NT2/D1 (cell line): ENCODE measurements at regions not wholly inside any gene's neighbourhood (a gene's known extent, or its start where the extent isn't known, plus 50 kb on each side); places are given as distances from the start of the nearest gene placed in this dataset.

Source experiments
- DNase-seq: peaks from one replicate; pipeline ENCODE4 v3.0.0-alpha.2; 2011; ENCODE audit warnings: low read depth, low spot score
- H3K27me3 ChIP-seq: 2 replicates; pipeline ENCODE4 v1.6.0; 2011; ENCODE audit warnings: mild to moderate bottlenecking; ENCODE audit not compliant: insufficient read length, insufficient read depth
- H3K36me3 ChIP-seq: 2 replicates; pipeline ENCODE4 v1.6.1; 2011; ENCODE audit warnings: mild to moderate bottlenecking, low read length, mixed read lengths; ENCODE audit not compliant: insufficient read depth, insufficient read length
- H3K4me1 ChIP-seq: 2 replicates; pipeline ENCODE4 v1.5.1; 2011; ENCODE audit not compliant: insufficient read depth, insufficient read length
- H3K4me3 ChIP-seq: 2 replicates; pipeline ENCODE4 v1.5.1; 2011; ENCODE audit warnings: low read depth; ENCODE audit not compliant: insufficient read length
- H3K9ac ChIP-seq: 2 replicates; pipeline ENCODE4 v1.6.0; 2011; ENCODE audit warnings: low read depth; ENCODE audit not compliant: insufficient read length
- H3K9me3 ChIP-seq: 2 replicates; pipeline ENCODE4 v1.5.1; 2011; ENCODE audit warnings: mild to moderate bottlenecking, low read length; ENCODE audit not compliant: insufficient read depth
- SUZ12 ChIP-seq: IDR thresholded peaks from 2 replicates; pipeline ENCODE4 v1.6.1; 2011; ENCODE audit not compliant: insufficient read length, insufficient read depth; ENCODE audit errors: extremely low read depth
- YY1 ChIP-seq: IDR thresholded peaks from 2 replicates; pipeline ENCODE4 v1.6.1; 2011; ENCODE audit not compliant: insufficient read length, insufficient read depth
- ZNF274 ChIP-seq: IDR thresholded peaks from 2 replicates; pipeline ENCODE4 v1.6.1; 2011; ENCODE audit warnings: mild to moderate bottlenecking, low read depth, low read length

- Histone ChIP-seq H3K4me3 (no peak overlapping the region), H3K4me1 (no peaks in the 10 kb centered on the region), H3K9me3 (no peaks in the 10 kb centered on the region), H3K27me3 (no peaks in the 10 kb centered on the region), H3K36me3 (no peaks in the 10 kb centered on the region), H3K9ac (no peak overlapping the region)
- no peak for DNase-seq
- no peak for TF ChIP-seq SUZ12
- no peak for TF ChIP-seq YY1
- TF ChIP-seq ZNF274: no peak
These were observed 948.7 kb upstream of the SEL1L start for GRCh38 chr14:82482345-82482744.

GRCh38 chr14:82488473-82488872, 954.8 kb upstream of the SEL1L start:
- no peaks in the 10 kb centered on the region for H3K27me3 ChIP-seq
- no peaks in the 10 kb centered on the region for H3K4me1 ChIP-seq
- no peaks in the 10 kb centered on the region for H3K9me3 ChIP-seq
- no peak overlapping the region for H3K9ac ChIP-seq
- DNase-seq: no peak
- no peak overlapping the region for H3K4me3 ChIP-seq
- TF ChIP-seq SUZ12 (no peak), ZNF274 (no peak), YY1 (no peak)
- H3K36me3 ChIP-seq: no peaks in the 10 kb centered on the region

- no peak for DNase-seq
- H3K9me3 ChIP-seq: no peaks in the 10 kb centered on the region
- no peaks in the 10 kb centered on the region for H3K27me3 ChIP-seq
- no peak overlapping the region for H3K4me3 ChIP-seq
- no peak for TF ChIP-seq ZNF274
- no peak for TF ChIP-seq SUZ12
- no peak for TF ChIP-seq YY1
- H3K9ac ChIP-seq: no peak overlapping the region
- no peaks in the 10 kb centered on the region for H3K4me1 ChIP-seq
- H3K36me3 ChIP-seq: no peaks in the 10 kb centered on the region
These were observed 956.7 kb upstream of the SEL1L start for GRCh38 chr14:82490397-82490796.

GRCh38 chr14:82492157-82492556, 958.5 kb upstream of the SEL1L start:
- H3K9me3 ChIP-seq: no peaks in the 10 kb centered on the region
- no peaks in the 10 kb centered on the region for H3K36me3 ChIP-seq
- H3K9ac ChIP-seq: no peak overlapping the region
- no peak overlapping the region for H3K4me3 ChIP-seq
- no peaks in the 10 kb centered on the region for H3K4me1 ChIP-seq
- TF ChIP-seq SUZ12 (no peak), YY1 (no peak), ZNF274 (no peak)
- DNase-seq: no peak
- no peaks in the 10 kb centered on the region for H3K27me3 ChIP-seq

- TF ChIP-seq SUZ12: no peak
- no peak for TF ChIP-seq ZNF274
- TF ChIP-seq YY1: no peak
- H3K9me3 ChIP-seq: no peaks in the 10 kb centered on the region
- H3K27me3 ChIP-seq: no peaks in the 10 kb centered on the region
- no peaks in the 10 kb centered on the region for H3K4me1 ChIP-seq
- H3K36me3 ChIP-seq: no peaks in the 10 kb centered on the region
- no peak overlapping the region for H3K4me3 ChIP-seq
- no peak for DNase-seq
- no peak overlapping the region for H3K9ac ChIP-seq
These were observed 966.6 kb upstream of the SEL1L start for GRCh38 chr14:82500222-82500621.

- no peak overlapping the region for H3K9ac ChIP-seq
These were observed 967.9 kb upstream of the SEL1L start for GRCh38 chr14:82501554-82501953.

GRCh38 chr14:82502043-82502442, 968.4 kb upstream of the SEL1L start:
- Histone ChIP-seq H3K4me3 (no peak overlapping the region), H3K9me3 (no peaks in the 10 kb centered on the region), H3K9ac (no peak overlapping the region), H3K4me1 (no peaks in the 10 kb centered on the region), H3K36me3 (no peaks in the 10 kb centered on the region), H3K27me3 (no peaks in the 10 kb centered on the region)
- TF ChIP-seq YY1 (no peak), SUZ12 (no peak), ZNF274 (no peak)
- DNase-seq: no peak

More at GRCh38 chr14:82501554-82501953, 967.9 kb upstream of the SEL1L start:
- Histone ChIP-seq H3K36me3 (no peaks in the 10 kb centered on the region), H3K9me3 (no peaks in the 10 kb centered on the region), H3K27me3 (no peaks in the 10 kb centered on the region), H3K4me1 (no peaks in the 10 kb centered on the region), H3K4me3 (no peak overlapping the region)
- DNase-seq: no peak
- no peak for TF ChIP-seq YY1

- Histone ChIP-seq H3K27me3 (no peaks in the 10 kb centered on the region), H3K4me3 (no peak overlapping the region), H3K4me1 (no peaks in the 10 kb centered on the region), H3K9me3 (no peaks in the 10 kb centered on the region), H3K36me3 (no peaks in the 10 kb centered on the region), H3K9ac (no peak overlapping the region)
- DNase-seq: no peak
- TF ChIP-seq SUZ12 (no peak), ZNF274 (no peak), YY1 (no peak)
These were observed 971.2 kb upstream of the SEL1L start for GRCh38 chr14:82504894-82505293.
